Nephron progenitor cell (in vitro differentiated cells): ENCODE measurements at regions not wholly inside any gene's neighbourhood (a gene's known extent, or its start where the extent isn't known, plus 50 kb on each side); places are given as distances from the start of the nearest gene placed in this dataset.

Source experiments
- DNase-seq: peaks from one replicate; pipeline ENCODE4 v3.0.0; 2021
- H3K27ac Mint-ChIP-seq: 2 replicates; pipeline ENCODE4 v1.8.0; 2021; ENCODE audit warnings: mild to moderate bottlenecking, moderate library complexity, mixed read lengths
- H3K27me3 Mint-ChIP-seq: 2 replicates; pipeline ENCODE4 v1.8.0; 2021; ENCODE audit warnings: mild to moderate bottlenecking, low read depth, mixed read lengths; ENCODE audit not compliant: poor library complexity
- H3K36me3 Mint-ChIP-seq: 2 replicates; pipeline ENCODE4 v1.8.0; 2021; ENCODE audit warnings: low read depth, mixed read lengths
- H3K4me1 Mint-ChIP-seq: 2 replicates; pipeline ENCODE4 v1.8.0; 2021; ENCODE audit warnings: mixed read lengths
- H3K4me3 Mint-ChIP-seq: 2 replicates; pipeline ENCODE4 v1.8.0; 2021; ENCODE audit warnings: mild to moderate bottlenecking, moderate library complexity, mixed read lengths
- H3K9me3 Mint-ChIP-seq: 2 replicates; pipeline ENCODE4 v1.8.0; 2021; ENCODE audit warnings: mild to moderate bottlenecking, moderate library complexity, mixed read lengths
- TF ChIP-seq, protein P1 (sequence below): fragments of 200-600 bp; sonication (generic); IDR thresholded peaks from 2 replicates; pipeline ENCODE4 v1.5.0; 2021; ENCODE audit warnings: antibody characterized with exemption

GRCh38 chr7:142405122-142405765 is 147.4 kb upstream of the PRSS58 start:
- TF ChIP-seq, protein P1, sequence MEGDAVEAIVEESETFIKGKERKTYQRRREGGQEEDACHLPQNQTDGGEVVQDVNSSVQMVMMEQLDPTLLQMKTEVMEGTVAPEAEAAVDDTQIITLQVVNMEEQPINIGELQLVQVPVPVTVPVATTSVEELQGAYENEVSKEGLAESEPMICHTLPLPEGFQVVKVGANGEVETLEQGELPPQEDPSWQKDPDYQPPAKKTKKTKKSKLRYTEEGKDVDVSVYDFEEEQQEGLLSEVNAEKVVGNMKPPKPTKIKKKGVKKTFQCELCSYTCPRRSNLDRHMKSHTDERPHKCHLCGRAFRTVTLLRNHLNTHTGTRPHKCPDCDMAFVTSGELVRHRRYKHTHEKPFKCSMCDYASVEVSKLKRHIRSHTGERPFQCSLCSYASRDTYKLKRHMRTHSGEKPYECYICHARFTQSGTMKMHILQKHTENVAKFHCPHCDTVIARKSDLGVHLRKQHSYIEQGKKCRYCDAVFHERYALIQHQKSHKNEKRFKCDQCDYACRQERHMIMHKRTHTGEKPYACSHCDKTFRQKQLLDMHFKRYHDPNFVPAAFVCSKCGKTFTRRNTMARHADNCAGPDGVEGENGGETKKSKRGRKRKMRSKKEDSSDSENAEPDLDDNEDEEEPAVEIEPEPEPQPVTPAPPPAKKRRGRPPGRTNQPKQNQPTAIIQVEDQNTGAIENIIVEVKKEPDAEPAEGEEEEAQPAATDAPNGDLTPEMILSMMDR: no peak
- peaks cover 17% of the 10 kb centered on the region for H3K27me3 Mint-ChIP-seq
- no peak overlapping the region for H3K27ac Mint-ChIP-seq
- H3K4me1 Mint-ChIP-seq: no peaks in the 10 kb centered on the region
- no peaks in the 10 kb centered on the region for H3K36me3 Mint-ChIP-seq
- no peaks in the 10 kb centered on the region for H3K9me3 Mint-ChIP-seq
- H3K4me3 Mint-ChIP-seq: no peak overlapping the region
- DNase-seq: no peak

- TF ChIP-seq, protein P1: no peak
- DNase-seq: no peak
- Mint-ChIP-seq H3K4me3 (no peak overlapping the region), H3K36me3 (no peaks in the 10 kb centered on the region), H3K4me1 (no peaks in the 10 kb centered on the region), H3K27ac (no peak overlapping the region), H3K9me3 (no peaks in the 10 kb centered on the region), H3K27me3 (peaks cover 21% of the 10 kb centered on the region)
Observed at GRCh38 chr7:142401951-142402350, 144.1 kb upstream of the PRSS58 start.

- Mint-ChIP-seq H3K27ac (no peak overlapping the region), H3K27me3 (peaks cover 21% of the 10 kb centered on the region), H3K9me3 (no peaks in the 10 kb centered on the region), H3K4me3 (no peak overlapping the region), H3K4me1 (no peaks in the 10 kb centered on the region), H3K36me3 (no peaks in the 10 kb centered on the region)
- TF ChIP-seq, protein P1: no peak
- DNase-seq: no peak
Observed at GRCh38 chr7:142400042-142400533, 142.2 kb upstream of the PRSS58 start.

DNA sequence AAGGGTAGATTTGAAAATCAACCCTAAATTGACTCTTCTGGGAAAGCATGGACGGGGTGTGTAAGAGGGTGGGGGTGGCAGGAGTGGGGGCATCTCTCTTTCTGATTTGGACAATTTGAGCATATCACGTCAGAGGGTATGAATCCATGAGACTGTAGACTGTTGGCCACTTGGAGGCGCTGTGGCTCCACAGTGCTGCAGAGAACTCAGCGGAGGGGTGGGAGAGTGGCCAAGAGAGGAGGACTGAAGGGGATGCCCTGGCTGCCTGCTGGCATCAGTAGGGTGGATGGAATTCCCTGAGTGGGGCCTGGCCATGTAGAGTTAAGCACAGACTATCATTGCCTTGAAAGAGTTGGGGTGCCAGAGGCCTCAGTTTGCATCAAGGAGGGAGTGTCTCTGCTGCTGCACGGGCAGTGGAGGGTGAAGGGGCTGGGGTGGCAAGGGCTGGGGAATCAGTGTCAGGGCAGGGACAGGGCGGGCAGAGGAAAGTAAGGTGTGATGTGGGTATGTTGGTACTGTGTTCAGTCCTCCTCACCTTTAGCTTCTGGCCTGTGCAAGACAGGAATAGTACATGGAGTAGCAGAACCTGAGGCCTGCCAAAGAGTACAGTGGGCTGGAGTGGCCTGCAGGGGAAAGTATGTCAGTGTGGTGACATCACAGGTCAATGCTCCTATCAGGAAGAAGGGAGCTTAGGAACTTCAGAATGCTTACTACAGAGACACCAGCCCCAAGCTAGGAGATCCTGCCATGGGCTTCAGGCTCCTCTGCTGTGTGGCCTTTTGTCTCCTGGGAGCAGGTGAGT is 133.5 kb upstream of the PRSS58 start:
- Mint-ChIP-seq H3K27ac (no peak overlapping the region), H3K4me3 (no peak overlapping the region), H3K9me3 (no peaks in the 10 kb centered on the region), H3K27me3 (peaks cover 10% of the 10 kb centered on the region), H3K36me3 (no peaks in the 10 kb centered on the region), H3K4me1 (peaks cover 14% of the 10 kb centered on the region)
- TF ChIP-seq, protein P1: peak; percentile 57
- DNase-seq: peak; percentile 70

DNA sequence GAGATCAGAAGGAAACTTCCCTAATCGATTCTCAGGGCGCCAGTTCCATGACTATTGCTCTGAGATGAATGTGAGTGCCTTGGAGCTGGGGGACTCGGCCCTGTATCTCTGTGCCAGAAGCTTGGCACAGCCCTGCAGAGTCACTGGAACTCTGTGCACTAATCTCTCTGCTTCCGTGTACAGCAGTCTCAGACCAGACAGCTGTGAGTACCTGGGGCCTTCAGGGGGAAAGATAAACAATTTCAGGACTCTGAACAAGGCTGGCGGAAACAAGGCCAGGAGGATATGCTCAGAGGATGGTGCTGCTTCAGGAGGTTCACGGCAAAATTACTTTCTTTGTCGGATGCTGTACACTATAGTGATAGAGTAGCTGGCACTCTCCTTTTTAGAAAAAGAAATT is 131.7 kb upstream of the PRSS58 start:
- TF ChIP-seq, protein P1: no peak
- no peak overlapping the region for H3K4me3 Mint-ChIP-seq
- H3K36me3 Mint-ChIP-seq: no peaks in the 10 kb centered on the region
- H3K4me1 Mint-ChIP-seq: peaks cover 17% of the 10 kb centered on the region
- DNase-seq: no peak
- no peaks in the 10 kb centered on the region for H3K9me3 Mint-ChIP-seq
- no peak overlapping the region for H3K27ac Mint-ChIP-seq
- peaks cover 14% of the 10 kb centered on the region for H3K27me3 Mint-ChIP-seq
